ENCODE measurements at regions not wholly inside any gene's neighbourhood (a gene's known extent, or its start where the extent isn't known, plus 50 kb on each side); places are given as distances from the start of the nearest gene placed in this dataset.

DNA sequence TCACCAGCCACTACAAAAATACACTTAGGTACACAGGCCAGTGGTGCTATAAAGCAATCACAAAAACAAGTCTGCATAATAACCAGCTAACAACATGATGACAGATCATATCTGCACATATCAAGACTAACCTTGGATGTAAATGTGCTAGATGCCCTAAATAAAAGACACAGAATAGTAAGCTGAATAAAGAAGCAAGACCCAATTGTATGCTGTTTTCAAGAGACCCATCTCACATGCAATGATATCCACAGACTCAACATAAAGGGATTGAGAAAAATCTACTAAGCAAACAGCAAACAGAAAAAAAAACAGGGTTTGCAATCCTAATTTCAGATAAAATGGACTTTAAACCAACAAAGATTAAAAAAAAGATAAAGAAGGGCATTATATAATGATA is 505.4 kb upstream of the FZD8 start:
- DNase-seq: no peak

DNA sequence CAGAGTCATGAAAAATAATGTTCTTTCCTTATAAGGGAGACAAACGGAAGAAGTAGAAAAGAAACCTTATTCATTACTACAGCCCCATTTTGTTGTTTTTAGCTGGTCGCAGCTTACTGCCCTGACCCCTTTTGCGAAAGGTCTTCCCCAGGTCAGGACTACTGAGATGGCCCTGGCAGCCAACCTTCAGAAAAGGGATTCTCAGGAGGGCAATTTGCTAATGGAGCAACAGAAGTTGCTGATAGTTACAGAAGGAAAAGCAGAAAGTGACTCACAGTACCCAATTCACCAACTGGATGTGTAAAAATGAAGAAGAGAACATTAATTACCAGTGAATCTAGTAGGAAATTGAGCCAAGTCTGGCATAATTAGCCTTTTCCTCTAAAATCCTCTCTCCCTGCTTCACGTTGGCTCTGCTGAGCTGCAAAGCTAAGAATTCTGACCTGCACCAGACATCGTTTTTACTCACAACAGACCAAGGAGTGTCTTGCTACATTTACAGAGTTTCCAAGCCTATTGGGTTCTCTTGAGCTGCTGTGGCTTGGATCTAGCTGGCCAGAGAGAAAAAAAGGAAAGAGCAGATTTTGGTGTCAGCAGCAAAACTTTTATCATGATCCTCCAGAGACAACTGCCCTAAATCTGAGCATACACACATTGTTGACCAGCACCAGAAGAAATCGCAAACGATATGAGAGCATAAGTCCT is 499.9 kb upstream of the FZD8 start:
- no peak for DNase-seq

DNA sequence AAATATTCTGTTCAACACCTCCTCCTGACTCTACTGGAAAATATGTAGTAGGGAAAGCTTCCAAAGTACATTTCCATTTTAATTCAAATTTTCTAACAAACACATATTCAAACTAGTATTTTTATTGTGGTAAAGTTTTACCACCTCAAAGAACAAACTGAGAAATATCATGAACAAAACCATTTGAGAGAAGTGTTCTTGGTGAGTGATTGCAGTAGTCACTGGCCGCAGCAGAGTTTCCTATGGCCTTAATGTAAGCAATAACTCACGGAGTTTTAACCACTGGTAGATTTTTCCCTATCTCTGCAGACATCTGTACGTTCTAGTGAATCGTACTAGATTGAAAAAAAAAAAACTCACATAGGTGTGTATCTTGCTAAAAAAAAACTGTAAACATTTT is 487.0 kb upstream of the FZD8 start:
- no peak for DNase-seq

DNA sequence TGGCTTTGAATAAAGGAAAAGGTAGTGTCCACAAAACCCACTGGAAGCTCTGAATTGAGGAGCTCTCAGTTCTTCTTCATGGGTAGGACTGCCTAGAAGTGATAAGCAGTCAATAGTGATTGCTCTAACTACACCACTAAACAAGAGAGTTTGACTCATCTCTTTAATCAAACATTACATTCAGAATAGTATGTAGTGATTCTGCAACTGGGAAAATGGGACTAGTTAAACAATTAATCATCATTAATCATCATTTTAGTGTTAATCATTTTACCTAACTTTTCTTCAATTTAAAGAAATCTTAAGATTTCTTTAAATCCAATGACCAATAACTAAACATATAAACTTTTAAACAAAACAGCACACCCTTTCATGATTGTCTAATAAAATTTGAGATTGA is 484.0 kb upstream of the FZD8 start:
- DNase-seq: no peak

DNA sequence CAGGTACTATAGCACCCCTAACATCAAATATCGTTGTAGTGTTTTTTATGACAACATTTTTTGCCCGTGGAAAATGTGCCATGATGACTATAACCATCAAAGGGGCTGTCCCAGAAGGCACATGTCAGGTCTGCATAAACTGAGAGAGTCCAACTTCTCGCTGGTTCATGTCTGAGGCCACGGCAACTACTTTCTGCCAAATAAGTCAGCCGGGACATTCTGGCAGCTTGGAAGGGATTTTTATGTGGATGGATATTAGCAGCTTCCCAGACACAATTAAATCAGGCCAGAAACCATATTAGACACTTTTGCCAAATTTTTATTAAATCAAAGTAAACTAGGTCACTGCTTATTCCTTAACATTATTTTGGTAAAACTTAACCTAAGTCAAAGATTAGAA is 477.4 kb upstream of the FZD8 start:
- no peak for DNase-seq

DNA sequence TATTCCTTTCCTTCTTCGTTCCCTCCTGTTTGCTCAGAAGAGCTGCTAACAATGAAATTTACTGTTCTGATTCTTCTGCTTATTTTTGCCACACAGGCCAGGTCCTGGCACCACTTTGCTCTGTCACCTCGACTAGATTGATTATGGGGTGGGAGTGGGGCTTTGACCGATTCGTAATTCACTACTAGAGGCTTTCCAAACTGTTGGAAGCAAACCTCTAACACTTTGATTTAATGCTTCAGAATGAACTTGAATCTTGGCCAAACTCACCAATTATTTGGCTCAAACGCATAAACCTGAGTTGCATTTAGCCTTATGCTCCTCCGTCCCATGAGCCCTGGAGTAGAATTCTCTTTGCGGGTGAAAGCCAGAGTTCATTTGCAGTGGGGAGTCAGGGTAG is 476.2 kb upstream of the FZD8 start:
- no peak for DNase-seq

DNA sequence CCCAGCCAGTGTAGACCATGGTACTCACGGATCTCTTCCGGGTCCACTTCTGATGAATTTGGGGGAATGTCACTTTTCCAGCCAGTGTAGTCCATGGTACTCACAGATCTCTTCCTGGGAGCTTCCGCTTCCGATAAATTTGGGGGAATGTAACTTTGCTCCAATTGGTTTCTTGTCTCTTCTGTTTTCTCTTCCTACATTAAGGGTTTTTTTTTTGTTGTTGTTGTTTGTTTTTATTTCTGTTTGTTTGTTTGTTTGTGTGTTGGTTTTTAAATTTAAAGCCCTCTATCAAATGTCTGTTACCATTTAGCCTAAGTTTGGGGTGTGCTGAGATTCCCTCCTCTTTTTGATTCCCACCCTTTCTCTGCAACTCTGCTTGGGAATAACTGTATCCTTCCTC is 475.8 kb upstream of the FZD8 start:
- DNase-seq: no peak

DNA sequence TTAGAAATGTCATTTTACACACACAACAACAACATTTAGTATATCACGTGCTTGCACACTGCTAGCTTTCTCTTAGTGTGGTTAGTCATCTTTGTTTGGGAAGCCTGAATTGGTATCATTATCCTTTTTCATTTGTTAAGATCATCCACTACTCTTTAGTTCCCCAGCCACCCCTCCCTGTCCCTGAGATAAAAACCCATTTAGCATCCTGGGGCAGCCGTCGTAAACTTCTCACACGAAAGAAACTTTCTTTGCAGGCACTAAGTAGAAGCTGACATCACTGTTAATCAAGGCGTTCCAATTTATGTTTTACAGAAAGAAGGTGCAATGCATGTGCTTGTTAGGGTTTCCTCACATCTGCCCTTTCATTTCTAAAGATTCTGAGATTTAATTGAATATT is 475.1 kb upstream of the FZD8 start:
- DNase-seq: no peak

DNA sequence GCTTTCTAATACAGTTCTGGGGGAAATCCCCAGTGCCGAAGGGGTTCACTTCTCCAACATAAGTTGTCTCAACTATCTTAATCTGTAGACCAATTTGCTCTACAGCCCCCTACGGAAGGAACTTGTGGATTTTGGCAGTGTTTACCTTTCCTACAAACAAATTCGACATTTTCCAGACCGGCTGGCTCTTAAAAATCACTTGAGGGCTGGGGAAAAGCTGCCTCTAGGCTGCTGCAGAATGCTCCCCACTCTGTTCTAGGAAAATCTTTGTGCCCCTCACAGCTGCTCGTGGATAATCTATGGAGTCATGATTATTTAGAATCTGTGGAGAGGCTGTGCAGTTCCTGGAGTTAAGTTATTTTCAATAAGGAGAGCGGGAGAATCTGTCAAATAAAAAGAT is 474.6 kb upstream of the FZD8 start:
- DNase-seq: no peak

DNA sequence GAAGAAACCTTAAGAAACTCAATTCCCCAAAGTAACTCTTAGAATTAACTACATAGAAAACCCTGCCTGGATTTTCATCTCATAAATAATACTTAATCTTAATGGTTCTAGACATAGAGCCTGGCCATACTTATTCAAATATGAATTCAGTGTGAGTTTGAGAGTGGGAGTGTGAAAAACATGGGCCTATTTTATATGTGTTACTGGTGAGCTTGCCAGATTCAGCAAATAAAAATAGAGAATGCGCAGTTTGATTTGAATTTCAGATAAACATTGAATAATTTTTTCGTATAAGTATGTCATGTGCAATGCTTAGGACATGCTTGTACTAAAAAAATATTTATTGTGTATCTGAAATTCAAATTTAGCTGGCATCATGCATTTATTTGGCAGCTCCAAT is 473.9 kb upstream of the FZD8 start:
- no peak for DNase-seq

DNA sequence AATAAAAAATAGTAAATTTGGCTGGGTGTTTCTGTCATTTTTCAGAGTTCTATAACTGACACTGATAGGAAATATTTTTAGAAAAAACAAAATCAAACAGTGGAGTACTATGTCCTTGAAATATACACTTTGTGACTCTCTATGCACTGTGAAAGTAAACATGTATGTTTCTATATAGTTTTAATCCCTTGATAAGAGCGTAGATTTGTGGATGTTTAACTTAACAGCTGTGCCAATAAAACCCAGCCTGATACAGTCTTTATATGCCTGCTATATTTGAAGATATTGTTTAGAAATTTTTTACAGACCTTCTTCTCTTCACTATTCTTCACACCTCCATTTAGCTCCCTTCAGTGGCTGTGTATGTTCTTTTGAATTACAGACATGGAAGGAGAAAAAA is 473.3 kb upstream of the FZD8 start:
- no peak for DNase-seq

DNA sequence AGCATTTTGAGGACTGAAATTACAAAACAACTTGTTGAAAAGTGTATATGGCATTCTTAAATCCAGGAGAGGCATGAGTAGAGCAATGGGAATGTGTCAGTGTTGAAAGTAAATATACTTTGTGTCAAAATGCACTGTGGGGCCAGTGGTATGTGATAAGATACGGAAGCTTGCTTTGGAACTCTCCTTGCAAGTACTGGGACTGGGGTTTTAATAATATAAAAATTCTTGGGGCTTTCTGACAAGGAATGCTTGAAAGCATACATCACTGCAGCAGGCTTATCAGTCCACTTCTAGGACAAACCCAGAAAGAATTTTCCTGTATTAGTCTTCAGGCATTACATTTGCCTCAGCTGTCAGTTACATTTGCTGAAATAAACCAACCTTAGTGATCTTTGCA is 472.8 kb upstream of the FZD8 start:
- no peak for DNase-seq

DNA sequence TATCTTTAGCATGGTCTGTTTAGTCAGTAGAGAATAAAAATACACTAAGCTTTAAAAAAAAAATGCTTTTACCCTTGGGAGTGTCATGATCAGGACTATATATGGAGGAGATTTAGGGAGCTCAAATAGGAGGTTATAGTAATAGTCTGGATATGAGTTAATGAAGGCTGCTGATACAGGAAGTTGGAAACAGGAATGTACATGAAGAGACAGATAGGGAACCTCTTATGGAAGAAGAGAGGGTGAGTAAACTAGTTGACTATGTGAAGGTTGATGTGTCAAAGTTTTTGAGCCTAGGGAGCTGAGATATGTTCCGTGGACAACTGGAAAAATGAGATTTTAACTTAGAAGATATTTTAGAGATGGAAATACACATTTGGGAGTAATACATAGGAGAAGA is 472.0 kb upstream of the FZD8 start:
- DNase-seq: no peak

DNA sequence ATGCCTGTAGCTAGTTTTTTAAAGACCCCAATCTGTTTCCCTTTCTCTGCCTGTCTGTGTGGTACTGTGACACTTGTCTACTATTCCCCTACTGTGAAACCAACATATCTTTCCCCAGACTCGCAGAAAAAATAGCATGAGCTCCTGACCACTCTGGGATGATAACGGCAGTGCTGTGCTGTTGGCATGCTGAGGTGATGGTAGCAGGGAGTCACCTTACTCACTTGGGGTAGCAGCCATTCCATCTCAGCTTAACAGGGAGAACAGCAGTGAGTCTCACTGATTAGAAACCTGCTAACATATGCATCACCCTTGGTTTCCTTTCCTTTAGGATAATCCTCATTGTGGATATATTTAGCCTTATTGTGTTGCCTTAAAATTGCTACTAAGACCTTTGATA is 469.6 kb upstream of the FZD8 start:
- DNase-seq: no peak

DNA sequence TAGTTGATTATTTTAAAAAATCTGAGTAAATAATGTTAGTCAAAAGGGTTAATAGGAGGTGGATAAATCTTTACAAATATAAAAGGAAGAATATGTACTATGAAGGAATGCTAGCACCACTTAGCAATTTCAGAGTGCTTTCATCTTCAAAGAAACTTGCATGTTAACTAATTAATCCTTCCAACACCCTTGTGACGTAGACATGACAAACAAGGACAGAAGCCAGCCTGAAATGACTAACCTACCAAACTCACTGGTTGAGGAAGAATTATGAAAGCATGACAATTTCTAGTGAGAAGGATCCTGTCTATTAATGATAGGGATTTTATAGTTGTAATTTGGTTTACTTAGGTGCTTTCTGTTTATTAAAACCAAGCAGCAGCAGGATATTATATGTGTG is 468.0 kb upstream of the FZD8 start:
- DNase-seq: no peak

DNA sequence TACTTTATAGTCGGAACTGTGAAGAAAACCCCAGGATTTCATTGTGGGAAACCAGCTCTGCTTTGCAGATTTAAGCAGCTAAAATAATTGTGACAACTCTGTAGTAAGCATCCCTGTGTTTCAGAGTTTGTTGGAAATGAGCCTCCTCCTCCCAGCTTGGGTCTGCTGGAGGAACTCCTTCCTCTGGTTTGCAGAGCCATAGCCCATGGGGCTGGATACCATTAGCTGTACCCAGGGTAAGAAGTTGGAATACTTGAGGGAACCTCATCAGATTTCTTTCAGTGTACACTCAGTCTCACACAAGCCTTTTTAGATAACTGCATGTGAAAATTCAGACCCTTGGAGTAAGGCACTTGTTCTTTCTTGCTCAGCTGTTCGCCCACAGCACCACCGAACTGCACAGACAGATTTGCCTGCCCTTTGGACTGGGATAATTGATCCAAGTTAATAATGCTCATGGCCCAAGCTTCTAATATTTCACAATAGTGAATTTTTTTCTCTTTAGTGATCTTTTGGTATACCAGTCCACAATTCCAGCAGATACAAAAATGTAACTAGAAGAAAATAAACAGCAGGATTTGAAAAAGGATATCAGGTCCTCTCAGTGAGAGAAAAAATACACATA is 467.4 kb upstream of the FZD8 start:
- DNase-seq: no peak

DNA sequence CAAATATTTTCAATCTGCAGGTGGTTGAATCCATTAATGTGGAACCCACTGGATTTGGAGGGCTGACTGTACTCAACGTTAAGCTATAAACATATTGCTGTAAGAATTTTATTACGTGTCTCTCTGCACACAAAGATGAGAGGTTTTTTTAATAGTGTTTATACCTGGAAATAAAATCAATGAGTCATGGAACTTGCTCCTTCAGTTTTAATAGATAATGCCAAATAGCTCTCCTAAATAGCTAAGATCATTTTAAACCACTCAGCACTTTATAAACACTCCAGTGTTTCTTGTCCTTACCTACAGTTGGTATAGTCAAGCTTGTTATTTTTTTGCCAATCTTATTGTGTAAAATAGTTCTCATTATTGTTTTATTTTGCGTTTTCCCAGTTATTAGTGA is 455.6 kb upstream of the FZD8 start:
- no peak for DNase-seq

DNA sequence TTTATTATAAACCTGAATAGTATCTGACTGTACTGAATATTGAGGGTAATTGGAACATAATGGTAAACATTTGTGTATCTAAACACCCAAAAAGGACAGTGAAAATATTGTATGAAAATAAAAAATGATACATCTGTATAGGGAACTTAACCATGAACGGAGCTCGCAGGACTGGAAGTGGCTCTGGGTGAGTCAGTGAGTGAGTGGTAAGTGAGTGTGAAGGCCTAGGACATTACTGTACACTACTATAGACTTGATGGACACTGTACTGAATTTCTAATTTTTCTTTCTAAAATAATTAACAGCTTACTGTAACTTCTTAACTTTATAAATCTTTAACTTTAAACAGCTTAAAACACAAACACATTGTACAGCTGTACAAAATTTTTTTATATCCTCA is 454.5 kb upstream of the FZD8 start:
- no peak for DNase-seq

DNA sequence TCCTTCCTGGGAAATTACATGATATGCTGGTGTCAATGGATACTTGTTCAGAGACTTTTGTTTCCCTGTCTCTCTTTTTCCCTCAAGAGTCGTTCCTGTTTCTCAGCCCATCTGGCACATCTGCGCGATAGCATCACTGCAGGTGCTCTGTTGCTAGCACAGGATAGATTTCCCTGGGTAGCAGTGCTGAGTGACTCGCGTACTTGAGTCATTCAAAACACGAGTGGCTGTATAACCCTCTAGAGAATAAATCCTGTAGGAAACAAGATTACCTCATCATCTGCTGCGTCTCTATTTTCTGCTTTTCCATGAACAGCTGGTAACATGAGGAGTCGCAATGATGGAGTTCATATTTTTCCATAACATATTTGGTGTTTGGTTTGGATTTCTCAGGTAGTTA is 452.0 kb upstream of the FZD8 start:
- no peak for DNase-seq

DNA sequence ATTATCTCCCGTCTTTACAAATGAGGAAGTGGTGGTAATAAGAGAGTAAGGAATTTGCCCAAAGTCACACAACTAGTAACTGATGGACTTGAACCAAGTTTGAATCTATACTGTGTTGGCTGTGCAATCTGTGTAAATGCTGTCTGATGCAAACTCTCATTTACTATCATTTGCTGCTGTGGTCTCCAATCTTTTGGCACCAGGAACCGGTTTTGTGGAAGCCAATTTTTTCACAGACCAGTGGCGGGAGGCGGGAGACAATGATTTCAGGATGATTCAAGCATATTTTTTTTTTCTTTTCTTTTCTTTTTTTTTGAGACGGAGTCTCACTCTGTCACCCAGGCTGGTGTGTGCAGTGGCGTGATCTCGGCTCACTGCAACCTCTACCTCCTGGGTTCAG is 450.0 kb upstream of the FZD8 start:
- DNase-seq: no peak

DNA sequence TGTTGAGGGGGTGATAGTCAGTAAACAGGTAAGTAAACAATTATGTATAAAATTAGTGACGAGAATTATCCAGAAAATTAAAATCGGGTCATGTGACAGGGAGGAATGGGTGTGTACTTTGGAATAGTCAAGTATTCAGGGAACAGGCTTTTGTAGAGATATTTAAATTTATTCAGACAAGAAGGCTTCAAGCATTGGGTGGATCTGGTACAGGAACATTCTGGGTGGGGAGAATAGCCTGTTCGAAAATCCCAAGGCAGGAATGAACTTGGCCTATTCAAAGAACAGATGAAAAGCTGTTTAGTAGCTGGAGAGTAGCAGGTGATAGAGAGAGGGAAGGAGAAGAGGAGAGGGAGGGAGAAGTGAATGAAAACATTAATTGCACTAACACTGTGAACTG is 448.9 kb upstream of the FZD8 start:
- DNase-seq: no peak

DNA sequence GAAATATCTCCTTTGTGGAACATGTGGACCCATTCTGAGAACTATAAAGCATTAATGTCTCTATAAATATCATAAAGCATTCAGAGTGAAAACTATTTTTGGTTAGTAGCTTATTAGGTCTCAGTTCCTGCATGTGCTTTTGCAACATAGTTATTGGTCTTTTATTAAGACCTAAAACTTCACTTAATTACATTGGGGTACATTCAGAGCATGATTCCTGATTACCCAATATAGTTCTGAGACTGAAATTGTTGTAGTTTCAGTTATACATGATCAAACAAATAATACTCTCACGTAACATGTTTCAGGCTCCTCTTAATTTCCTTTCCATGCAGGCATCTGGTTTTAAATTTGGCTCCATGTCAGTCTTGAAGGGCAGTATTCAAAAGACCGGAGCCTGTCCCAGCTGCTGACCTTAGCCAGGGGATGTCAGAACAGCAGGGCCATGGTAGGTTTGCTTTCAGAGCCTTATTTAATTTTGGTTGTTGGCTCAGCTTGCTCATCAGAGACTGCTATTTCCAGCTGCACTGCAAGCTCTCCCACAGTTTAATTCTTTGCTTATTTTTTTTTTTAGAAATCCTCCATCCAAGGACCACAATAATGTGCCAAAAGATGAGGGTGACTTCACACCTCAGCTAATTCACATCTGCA is 447.8 kb upstream of the FZD8 start:
- no peak for DNase-seq

DNA sequence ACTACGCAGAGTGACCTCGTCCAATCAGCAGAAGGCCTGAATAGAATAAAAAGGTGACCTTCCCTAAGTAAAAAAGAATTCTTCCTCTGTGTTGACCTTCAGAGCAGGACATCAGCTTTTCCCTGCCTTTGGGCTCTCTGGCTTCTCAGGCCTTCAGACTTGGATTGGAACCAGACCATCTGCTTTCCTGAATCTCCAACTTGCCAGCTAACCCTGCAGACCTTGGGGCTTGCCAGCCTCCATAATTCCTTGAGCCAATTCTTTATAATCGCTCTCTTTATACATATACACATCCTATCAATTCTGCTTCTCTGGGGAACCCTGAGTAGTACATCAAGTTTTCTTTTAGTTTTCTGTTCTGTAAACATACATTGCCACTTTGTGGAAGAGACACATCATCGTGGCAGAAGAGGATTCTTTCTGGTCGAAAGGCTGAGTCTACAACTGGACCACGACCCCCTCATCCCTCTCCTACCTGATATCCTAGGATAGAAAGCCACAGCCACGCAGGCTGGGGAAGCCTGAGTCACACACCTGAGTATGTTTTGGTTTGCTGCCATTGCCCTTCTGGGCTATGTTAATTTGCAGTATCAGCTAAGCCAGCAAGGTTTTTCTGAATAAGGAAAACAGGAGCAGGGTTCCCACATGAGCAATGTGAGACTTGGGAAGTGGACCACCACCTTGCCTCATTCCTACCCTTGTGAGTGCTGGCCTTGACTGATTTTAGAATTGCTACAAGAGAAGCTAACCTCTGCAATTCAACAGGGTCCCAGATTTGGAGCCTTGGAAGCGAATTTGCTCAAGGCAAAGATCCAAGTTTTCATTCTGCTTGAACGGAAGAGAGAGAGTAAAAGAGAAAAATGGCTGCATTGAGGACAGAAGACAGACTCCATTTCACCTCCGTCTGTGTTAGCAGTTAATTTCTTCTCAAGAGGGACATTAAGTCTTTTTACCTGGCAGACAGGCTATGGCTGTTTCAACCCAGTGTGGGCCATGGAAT is 445.2 kb upstream of the FZD8 start:
- DNase-seq: no peak

DNA sequence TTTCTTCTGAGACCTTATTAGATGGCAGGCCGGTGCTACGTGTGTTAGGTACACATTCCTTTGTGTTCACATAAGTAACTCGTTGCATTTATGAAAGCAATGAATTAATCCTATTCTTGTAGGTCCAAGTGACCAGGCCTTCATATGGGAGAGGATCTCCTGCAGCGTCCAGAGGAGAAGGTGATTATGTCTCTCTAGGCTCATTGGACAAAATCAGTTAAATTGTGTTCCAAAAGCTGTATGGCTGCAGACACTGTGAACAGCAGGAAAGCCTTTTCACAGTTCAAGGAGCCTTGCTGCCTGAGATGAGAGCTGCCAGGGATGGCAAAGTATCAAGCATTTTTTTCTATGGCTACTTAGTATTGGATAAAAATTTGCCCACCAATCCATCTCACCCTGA is 433.1 kb upstream of the FZD8 start:
- DNase-seq: no peak

Data from activated T-cell treated with anti-CD3 and anti-CD28 coated beads, Interleukin-2, amount 50 U/mL, for 1 hour (primary cell).